ENCODE measurements at regions not wholly inside any gene's neighbourhood (a gene's known extent, or its start where the extent isn't known, plus 50 kb on each side); places are given as distances from the start of the nearest gene placed in this dataset.

DNA sequence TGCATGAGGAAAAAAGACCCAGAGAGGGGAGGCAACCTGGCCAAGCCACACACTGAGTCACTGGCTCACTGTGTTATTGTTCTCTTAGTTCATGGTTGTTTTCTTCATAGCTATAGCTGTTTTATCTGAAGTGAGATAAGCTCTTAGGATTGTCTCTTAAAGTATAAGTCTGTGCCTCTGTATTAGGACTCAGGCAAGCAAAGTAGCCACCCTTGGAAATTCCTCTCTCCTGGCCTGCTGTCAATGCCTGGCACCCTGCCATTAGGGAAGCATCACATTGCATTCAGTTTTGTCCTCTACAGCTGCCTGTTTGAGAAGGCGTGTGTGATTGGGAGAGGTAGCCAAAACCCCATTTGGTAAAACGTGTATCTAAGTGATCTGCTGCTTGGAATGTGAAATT, 147.4 kb upstream of the GLRA1 start:
- CTCF ChIA-PET, result no interaction called here
- peaks cover 2% of the 10 kb centered on the region; the same call in 1 of the 2 replicates for H3K4me1 ChIP-seq (ENCODE audit: control insufficient read depth, insufficient read depth, low read length)
- no peaks in the 10 kb centered on the region for H3K36me3 ChIP-seq (ENCODE audit: control insufficient read depth in 2 of 2, insufficient read depth in 1 of 2, low read length in 2 of 2)
- POLR2A ChIA-PET, result no interaction called here
- H3K27ac ChIP-seq (ENCODE audit: extremely low read depth, low read depth, low read length), result no peak overlapping the region
- H3K9me3 ChIP-seq (ENCODE audit: control insufficient read depth, insufficient read depth, low read depth, low read length), result no peaks in the 10 kb centered on the region
- TF ChIP-seq ZNF366 (tag by site-specific recombination; conservative IDR thresholded peaks at IDR 0.05) (no peak), GLIS1 (tag by site-specific recombination; IDR thresholded peaks at IDR 0.05) (no peak), TCF7L2 (IDR thresholded peaks at IDR 0.05; ENCODE audit: borderline replicate concordance, low read depth, low read length) (no peak), ZBTB8A (tag by site-specific recombination; IDR thresholded peaks at IDR 0.05) (no peak), ZNF670 (tag by site-specific recombination; IDR thresholded peaks at IDR 0.05; ENCODE audit: low read depth) (no peak), ZNF548 (tag by site-specific recombination; IDR thresholded peaks at IDR 0.05) (no peak), ZNF16 (tag by site-specific recombination; IDR thresholded peaks at IDR 0.05; ENCODE audit: low read depth) (no peak), MEIS1 (CRISPR knock-in tag; IDR thresholded peaks at IDR 0.05; ENCODE audit: borderline replicate concordance) (no peak), ZNF23 (tag by site-specific recombination; IDR thresholded peaks at IDR 0.05; ENCODE audit: borderline replicate concordance) (no peak)
- TF ChIP-seq, protein P1, sequence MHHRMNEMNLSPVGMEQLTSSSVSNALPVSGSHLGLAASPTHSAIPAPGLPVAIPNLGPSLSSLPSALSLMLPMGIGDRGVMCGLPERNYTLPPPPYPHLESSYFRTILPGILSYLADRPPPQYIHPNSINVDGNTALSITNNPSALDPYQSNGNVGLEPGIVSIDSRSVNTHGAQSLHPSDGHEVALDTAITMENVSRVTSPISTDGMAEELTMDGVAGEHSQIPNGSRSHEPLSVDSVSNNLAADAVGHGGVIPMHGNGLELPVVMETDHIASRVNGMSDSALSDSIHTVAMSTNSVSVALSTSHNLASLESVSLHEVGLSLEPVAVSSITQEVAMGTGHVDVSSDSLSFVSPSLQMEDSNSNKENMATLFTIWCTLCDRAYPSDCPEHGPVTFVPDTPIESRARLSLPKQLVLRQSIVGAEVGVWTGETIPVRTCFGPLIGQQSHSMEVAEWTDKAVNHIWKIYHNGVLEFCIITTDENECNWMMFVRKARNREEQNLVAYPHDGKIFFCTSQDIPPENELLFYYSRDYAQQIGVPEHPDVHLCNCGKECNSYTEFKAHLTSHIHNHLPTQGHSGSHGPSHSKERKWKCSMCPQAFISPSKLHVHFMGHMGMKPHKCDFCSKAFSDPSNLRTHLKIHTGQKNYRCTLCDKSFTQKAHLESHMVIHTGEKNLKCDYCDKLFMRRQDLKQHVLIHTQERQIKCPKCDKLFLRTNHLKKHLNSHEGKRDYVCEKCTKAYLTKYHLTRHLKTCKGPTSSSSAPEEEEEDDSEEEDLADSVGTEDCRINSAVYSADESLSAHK (tag by site-specific recombination; IDR thresholded peaks at IDR 0.05), result no peak
- H3K4me3 ChIP-seq (ENCODE audit: low read depth, low read length), result no peak overlapping the region

DNA sequence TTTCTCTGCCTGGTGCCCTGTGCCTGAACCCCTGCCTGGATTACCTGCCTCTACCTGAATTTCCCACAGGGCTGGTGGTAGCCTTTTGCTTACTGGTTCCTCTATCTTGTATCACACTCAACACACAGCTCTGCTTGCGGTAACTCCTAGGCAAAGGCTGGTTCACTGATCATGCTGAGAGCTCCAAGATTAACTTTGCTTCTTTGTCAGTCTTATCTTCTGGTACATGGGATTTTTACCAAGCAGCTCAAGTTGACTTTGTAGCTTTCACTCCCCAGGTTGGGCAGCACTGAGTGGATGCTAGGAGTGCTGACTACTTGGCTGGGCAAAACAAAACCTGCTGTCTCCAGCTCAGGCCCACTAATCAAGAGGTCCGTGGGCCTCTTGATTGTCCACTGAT, 145.9 kb upstream of the GLRA1 start:
- ChIA-PET POLR2A (no interaction called here), CTCF (interaction anchor here (0.6 to 1.3 kb wide), 2 partner anchors 51 to 73 kb away, joined by 3 read pairs; no protein-coding TSS in a partner anchor)
- Histone ChIP-seq H3K27ac (ENCODE audit: extremely low read depth, low read depth, low read length) (no peak overlapping the region), H3K4me3 (ENCODE audit: low read depth, low read length) (no peak overlapping the region), H3K4me1 (ENCODE audit: control insufficient read depth, insufficient read depth, low read length) (peaks cover 2% of the 10 kb centered on the region; the same call in 1 of the 2 replicates), H3K9me3 (ENCODE audit: control insufficient read depth, insufficient read depth, low read depth, low read length) (no peaks in the 10 kb centered on the region), H3K36me3 (ENCODE audit: control insufficient read depth in 2 of 2, insufficient read depth in 1 of 2, low read length in 2 of 2) (no peaks in the 10 kb centered on the region)
- TF ChIP-seq SCRT2 (tag by site-specific recombination; IDR thresholded peaks at IDR 0.05) (no peak), ZNF837 (tag by site-specific recombination; IDR thresholded peaks at IDR 0.05) (no peak), ZNF561 (tag by site-specific recombination; IDR thresholded peaks at IDR 0.05; ENCODE audit: borderline replicate concordance) (no peak)
- TF ChIP-seq, protein P2, sequence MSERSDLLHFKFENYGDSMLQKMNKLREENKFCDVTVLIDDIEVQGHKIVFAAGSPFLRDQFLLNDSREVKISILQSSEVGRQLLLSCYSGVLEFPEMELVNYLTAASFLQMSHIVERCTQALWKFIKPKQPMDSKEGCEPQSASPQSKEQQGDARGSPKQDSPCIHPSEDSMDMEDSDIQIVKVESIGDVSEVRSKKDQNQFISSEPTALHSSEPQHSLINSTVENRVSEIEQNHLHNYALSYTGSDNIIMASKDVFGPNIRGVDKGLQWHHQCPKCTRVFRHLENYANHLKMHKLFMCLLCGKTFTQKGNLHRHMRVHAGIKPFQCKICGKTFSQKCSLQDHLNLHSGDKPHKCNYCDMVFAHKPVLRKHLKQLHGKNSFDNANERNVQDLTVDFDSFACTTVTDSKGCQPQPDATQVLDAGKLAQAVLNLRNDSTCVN (tag by site-specific recombination; optimal IDR thresholded peaks at IDR 0.05), result no peak
- TF ChIP-seq, protein P3, sequence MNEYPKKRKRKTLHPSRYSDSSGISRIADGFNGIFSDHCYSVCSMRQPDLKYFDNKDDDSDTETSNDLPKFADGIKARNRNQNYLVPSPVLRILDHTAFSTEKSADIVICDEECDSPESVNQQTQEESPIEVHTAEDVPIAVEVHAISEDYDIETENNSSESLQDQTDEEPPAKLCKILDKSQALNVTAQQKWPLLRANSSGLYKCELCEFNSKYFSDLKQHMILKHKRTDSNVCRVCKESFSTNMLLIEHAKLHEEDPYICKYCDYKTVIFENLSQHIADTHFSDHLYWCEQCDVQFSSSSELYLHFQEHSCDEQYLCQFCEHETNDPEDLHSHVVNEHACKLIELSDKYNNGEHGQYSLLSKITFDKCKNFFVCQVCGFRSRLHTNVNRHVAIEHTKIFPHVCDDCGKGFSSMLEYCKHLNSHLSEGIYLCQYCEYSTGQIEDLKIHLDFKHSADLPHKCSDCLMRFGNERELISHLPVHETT (tag by site-specific recombination; IDR thresholded peaks at IDR 0.05), result no peak
- TF ChIP-seq, protein P4, sequence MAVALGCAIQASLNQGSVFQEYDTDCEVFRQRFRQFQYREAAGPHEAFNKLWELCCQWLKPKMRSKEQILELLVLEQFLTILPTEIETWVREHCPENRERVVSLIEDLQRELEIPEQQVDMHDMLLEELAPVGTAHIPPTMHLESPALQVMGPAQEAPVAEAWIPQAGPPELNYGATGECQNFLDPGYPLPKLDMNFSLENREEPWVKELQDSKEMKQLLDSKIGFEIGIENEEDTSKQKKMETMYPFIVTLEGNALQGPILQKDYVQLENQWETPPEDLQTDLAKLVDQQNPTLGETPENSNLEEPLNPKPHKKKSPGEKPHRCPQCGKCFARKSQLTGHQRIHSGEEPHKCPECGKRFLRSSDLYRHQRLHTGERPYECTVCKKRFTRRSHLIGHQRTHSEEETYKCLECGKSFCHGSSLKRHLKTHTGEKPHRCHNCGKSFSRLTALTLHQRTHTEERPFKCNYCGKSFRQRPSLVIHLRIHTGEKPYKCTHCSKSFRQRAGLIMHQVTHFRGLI (tag by site-specific recombination; IDR thresholded peaks at IDR 0.05), result no peak
- TF ChIP-seq, protein P5, sequence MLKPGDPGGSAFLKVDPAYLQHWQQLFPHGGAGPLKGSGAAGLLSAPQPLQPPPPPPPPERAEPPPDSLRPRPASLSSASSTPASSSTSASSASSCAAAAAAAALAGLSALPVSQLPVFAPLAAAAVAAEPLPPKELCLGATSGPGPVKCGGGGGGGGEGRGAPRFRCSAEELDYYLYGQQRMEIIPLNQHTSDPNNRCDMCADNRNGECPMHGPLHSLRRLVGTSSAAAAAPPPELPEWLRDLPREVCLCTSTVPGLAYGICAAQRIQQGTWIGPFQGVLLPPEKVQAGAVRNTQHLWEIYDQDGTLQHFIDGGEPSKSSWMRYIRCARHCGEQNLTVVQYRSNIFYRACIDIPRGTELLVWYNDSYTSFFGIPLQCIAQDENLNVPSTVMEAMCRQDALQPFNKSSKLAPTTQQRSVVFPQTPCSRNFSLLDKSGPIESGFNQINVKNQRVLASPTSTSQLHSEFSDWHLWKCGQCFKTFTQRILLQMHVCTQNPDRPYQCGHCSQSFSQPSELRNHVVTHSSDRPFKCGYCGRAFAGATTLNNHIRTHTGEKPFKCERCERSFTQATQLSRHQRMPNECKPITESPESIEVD (tag by site-specific recombination; IDR thresholded peaks at IDR 0.05), result no peak
